GM21723 (cell line): ENCODE measurements at regions not wholly inside any gene's neighbourhood (a gene's known extent, or its start where the extent isn't known, plus 50 kb on each side); places are given as distances from the start of the nearest gene placed in this dataset.
"Not testable (repeated sequence)": the region's sequence is repeated elsewhere in the genome, so short reads cannot be mapped to it uniquely, and the experiment has no call there.

Experiments used
- ATAC-seq: cut with Tn5 transposase; IDR thresholded peaks from one replicate; pipeline ENCODE4 v1.9.1; 2021; ENCODE audit warnings: mild to moderate bottlenecking, moderate library complexity; ENCODE audit not compliant: unreplicated experiment

DNA sequence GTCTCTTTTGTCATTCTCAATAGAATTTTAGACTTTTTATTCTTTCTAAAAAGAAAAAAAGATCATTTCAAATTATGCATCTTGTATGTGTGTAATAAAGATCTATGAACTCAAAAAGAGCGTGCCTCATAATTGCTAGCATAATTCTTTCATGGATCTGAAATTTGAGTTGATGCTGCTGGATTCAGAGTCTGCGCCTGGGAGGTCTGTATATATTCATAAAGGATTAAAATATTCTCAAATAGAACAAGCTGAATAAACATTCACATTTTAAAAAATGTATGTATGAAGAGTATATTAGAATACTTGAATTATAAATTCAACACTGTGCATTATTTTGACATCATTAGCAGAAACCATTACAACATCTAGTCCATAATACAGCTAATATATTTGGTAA, 297.8 kb upstream of the GRAMD2B start:
- no peak for ATAC-seq

DNA sequence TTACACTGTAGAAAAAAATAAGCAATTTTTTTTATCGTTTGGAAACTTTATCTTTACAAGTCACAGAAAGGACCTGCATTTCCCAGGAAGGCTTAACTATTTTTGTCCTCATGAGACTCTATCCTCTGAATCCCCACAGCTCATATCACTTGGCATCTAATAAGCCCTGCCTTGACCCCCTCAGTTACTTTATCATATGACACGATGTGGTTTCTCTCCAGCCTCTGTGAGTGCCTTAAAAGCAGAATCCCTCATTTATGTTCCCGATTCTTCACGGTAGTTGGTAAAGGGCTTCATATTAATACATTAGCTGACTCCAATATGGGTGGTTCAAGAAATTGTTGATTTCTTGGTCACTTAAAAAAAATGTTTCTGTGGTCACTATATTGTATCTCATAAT, 296.6 kb upstream of the GRAMD2B start:
- no peak for ATAC-seq

DNA sequence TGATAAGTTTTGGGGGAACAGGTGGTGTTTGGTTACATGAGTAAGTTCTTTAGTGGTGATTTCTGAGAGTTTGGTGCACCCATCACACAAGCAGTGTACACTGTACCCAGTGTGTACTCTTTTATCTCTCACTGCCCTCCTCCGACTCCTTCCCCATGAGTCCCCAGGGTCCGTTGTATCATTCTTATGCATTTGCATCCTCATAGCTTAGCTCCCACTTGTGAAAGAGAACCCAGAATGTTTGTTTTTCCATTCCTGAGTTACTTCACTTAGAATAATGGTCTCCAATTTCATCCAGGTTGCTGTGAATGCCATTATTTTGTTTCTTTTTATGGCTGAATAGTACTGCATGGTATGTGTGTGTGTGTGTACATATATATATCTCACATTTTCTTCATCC, 295.8 kb upstream of the GRAMD2B start:
- ATAC-seq, result not testable (repeated sequence)

DNA sequence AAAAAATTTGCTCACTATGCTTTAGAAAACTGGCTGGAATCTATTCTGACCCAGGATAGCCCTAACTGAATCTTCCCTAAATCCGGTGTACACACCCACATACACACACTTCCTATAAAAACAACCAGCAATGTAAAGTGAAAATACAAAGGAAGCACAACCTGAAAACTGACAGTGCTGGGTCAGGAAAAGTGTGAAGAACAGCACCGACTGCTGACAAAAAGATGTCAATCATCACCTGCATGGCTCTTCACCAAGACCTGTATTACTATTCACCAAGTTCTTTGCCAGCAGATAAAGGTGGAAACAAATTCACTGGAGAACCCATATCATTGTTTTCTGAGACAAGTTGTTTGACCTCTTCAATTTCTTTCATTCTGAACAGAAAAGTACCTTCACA, 293.8 kb upstream of the GRAMD2B start:
- no peak for ATAC-seq

DNA sequence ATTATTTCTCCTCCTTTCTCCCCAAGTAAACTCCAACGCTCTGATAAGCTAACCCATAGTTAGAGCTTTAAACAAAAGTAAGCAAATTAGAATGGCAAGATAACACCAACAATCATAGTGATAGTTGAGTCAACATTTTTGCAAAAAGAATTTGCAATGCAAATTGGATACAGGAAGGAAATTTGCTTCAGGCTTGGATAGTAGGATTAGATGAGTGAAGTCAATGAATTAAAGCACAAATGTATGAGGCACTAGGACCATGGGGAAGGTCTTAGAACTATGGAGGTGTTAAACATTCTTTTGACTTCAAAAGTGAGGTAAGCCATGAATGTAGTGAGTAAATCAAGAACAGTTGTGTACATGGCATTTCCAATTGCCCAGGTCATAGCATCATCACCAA, 289.8 kb upstream of the GRAMD2B start:
- ATAC-seq, result no peak

DNA sequence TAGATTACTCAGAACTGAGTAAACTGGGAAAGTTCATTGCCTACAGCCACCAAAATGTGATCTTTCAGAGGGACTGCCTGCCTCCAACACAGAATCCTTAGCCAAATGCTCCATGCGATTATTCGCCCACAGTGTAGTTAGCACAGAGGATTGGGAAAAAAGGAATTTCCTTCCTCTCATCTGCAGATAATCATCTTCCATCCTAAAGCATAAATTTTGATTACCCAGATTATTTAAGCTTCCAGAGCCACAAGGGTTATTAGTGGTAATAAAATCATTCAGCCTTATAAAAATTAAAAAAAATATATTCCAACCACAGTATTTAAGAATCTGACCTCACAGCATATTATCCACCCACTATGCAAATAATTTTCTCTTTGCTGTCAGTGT, 285.3 kb upstream of the GRAMD2B start:
- no peak for ATAC-seq

DNA sequence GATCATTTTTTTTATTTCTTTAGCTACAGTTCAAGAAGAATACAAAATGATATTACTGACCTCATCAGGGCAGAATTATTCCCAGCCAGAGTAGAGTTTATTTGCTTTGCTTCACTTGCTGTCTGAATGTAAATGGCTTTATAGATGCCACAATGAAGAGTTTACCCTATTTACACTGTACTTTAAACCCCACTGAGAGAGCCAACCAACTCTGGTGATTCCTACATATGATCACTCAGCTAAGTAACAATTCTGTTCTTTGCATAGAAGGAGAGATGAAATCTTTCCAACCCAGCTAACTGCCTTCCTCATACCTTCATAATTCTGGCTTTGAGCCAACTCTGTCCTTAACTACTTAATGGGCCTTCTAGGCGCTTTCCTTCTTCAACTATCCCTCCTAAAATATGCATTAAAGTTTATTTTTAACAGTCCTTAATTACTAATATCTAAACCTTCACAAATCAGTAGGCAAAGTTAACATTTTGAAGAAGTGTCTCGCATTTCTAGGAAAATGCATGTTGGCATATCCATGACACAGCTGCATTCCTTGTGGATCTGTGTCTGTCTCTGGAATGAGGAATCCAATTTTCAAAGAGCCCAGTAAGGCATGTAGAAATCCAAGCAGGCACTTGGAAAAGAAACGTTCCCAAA, 284.8 kb upstream of the GRAMD2B start:
- ATAC-seq, result no peak

DNA sequence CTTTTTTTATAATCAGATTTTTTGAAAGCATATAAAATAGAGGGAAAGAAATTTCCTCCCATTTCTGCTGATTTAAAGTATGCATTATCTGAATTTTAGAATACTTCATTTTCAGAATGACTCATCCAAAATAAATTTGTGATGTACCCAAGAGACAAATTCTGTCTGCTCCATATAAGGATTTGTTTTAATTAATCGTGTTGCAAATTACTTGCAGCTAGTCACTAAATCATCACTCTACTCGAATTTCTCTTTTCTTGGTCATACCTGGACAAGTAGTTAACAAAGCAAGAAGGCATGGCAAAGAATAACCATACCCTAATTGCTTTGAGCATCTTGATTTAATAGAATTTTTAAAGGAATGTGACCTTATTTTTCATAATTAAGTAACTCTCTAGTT, 284.1 kb upstream of the GRAMD2B start:
- ATAC-seq, result no peak

DNA sequence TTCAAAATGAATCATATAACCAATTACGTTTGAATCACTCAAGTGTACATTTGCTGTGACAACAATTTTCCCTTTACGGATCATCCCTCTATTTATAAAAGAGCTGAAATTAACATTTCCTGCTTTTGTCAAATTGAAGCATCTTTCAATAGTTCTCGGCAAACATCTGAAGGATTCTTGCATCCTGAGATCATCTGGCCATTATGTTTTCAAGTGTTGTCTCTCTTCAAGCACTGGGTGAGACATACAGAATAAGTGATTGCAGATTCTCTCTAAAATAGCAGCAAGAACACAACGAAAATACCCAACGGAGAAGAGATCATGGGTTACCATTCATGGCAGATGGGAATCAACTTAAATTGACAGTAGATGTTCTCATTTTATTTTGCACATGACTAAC, 283.4 kb upstream of the GRAMD2B start:
- no peak for ATAC-seq

DNA sequence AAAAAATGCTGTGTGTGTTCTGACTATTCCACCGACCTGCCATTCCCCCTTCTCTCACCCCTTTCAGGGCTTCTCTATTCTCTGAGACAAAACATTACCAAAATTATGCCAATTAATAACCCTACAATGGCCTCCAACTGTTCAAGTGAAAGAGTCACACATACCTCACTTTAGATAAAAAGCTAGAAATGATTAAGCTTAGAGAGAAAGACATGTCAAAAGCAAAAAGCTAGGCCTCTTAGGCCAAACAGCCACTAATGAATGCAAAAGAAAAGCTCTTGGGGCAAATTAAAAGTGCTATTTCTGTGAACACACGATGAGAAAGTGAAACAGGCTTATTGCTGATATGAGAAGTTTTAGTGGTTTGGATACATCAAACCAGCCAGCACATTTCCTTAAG, 279.6 kb upstream of the GRAMD2B start:
- no peak for ATAC-seq

DNA sequence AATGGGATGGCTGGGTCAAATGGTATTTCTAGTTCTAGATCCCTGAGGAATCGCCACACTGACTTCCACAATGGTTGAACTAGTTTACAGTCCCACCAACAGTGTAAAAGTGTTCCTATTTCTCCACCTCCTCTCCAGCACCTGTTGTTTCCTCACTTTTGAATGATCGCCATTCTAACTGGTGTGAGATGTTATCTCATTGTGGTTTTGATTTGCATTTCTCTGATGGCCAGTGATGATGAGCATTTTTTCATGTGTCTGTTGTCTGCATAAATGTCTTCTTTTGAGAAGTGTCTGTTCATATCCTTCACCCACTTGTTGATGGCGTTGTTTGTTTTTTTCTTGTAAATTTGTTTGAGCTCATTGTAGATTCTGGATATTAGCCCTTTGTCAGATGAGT, 272.9 kb upstream of the GRAMD2B start:
- not testable (repeated sequence) for ATAC-seq

DNA sequence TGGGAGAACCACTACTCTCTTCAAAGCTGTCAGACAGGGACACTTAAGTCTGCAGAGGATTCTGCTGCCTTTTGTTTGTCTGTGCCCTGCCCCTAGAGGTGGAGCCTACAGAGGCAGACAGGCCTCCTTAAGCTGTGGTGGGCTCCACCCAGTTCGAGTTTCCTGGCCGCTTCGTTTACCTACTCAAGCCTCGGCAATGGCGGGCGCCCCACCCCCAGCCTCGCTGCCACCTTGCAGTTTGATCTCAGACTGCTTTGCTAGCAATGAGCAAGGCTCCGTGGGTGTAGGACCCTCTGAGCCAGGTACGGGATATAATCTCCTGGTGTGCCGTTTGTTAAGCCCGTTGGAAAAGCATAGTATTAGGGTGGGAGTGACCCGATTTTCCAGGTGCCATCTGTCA, 267.9 kb upstream of the GRAMD2B start:
- ATAC-seq, result not testable (repeated sequence)

DNA sequence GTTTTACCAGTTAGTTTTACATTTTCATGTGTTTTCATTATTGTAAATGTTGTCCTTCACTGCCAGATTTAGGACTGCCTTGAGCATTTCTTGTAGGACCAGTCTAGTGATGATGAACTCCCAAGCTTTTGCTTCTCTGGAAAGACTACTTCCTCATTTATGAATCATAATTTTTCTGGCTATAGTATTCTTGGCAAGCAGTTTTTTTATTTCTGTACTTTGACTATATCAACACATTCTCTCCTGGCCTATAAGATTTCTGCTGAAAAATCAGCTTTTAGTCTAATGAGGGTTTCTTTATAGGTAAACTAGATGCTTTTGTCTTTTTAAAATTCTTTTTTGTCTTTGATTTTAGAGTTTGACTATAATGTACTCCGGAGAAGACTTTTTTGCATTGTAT, 256.8 kb upstream of the GRAMD2B start:
- ATAC-seq, result no peak

DNA sequence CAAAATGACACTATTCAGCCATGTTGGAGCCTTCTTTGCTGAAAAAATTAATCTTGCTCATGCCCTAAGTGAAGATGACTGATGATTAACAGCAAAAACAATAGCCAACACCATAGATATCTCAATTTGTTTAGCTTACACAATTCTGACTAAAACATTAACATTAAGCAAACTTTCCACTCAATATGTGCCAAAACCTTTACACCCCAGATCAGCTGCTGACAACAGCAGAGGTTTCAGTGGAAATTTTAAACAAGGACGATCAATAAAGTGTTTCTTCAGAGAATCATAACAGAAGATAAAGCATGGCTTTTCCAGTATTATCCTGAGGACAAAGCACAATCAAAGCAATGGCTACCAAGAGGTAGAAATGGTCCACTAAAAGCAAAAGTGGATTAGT, 254.4 kb upstream of the GRAMD2B start:
- no peak for ATAC-seq

DNA sequence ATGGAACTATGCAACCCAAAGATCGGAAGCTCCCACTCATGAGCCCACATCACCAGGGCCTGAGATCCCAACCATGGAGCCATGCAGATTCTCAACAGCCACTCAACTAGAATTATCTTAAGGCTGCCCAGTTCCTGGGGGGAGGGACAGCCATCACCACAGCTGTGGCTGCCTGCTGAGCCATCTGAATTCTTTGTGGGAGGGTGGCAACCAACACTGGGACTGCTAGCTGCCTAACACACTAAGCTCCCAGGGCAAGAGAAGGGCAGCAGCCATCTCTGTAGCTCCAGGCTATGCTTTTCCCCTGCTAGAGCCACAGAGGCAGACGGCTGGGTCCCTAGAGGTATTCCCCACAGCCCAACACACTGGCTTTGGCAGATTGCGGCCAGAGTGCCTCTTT, 251.3 kb upstream of the GRAMD2B start:
- ATAC-seq, result no peak

DNA sequence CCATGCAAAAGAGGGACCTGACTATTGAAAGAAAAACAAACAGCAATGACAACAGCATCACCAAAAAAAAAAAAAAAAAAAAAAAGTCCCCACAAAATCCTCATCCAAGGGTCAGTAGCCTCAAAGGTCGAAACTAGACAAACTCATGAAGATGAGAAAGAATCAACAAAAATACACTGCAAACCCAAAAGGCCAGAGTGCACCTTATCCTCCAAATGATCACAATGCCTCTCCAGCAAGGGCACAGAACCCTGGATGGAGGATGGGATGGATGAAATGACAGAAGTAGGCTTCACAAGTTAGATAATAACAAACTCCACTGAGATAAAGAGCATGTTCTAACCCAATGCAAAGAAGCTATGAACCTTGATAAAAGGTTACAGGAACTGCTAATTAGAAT, 250.4 kb upstream of the GRAMD2B start:
- ATAC-seq, result no peak

DNA sequence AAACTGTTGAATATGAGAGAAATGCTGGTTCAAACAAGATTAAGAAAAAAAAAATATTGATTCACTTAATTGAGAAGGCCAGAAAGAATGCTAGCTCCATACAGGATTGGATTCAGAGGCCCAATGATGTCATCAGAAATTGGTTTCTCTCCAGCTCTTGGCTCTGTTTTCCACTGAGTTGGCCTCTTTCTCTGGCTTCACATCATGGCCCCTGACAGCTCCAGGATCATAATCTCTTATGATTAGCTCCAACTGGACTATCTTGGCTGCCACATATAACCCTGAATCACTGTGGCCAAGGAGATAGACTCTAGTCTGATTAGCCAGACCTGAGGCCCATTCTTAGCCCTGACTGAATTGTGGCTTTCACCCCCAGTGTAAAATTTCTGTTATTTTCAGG, 244.7 kb upstream of the GRAMD2B start:
- ATAC-seq, result no peak

DNA sequence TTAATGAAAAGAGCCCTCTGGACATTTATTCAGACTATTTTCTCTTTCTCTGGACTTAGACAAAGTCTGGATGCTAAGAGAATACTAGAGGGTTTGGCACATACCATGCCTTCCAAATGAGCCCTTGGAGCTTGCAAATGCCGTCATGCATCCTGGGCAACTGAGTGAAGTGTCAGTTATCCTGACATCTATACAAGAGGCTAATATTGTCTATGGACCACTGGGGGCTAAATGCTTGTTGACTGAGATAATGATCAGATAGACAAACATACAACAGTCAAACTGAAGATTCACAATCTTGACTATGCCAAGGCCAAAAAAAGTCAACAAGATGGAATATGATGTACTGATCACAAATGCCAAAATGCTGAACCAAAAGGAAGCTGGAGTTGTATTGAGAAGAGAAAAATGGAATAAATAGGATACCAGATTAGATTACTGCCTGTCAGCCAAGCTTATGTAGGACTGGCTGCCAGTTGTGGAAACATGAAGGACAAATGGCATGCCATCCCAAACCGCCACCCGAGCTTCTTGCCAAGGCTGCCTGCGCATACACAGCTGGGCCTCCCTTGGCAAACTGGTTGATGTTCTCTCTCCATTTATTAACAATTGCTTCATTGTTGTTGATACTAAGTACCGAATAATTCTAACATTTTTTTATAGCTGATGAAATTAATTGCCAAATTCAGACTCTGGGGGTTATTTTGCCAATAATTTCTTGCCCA, 240.1 kb upstream of the GRAMD2B start:
- ATAC-seq, result no peak

DNA sequence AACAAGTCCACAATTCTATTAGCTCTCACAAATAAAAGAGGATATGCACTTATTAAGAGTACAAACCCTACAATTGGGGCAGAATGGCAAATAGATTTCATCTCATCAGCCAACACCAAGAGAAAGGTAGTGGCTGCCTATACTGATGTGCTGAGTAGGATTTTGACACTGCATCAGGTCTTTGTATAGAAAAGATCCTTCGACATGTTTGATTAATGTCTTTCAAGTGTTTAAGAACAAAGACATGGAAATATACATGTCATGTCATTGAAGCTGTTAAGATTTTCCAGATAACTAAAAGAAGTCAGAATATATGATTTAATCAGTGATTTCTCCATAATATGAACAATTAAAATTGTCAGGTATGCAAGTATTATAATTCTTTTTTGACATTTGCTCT, 238.7 kb upstream of the GRAMD2B start:
- no peak for ATAC-seq

DNA sequence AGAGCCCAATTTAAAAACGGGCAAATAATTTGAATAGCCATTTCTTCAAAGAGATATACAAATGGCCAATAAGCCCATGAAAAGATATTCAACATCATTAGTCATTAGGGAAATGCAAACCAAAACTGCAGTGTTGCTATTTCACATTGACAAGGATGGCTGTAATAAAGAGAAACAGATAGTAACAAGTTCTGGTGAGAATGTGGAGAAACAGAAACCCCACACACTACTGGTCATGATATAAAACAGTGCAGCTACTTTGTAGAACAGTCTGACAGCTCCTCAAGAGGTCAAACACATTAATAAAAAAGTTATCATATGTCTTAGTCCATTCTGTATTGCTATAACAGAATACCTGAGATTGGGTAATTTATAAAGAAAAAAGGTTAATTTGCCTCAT, 237.0 kb upstream of the GRAMD2B start:
- no peak for ATAC-seq

DNA sequence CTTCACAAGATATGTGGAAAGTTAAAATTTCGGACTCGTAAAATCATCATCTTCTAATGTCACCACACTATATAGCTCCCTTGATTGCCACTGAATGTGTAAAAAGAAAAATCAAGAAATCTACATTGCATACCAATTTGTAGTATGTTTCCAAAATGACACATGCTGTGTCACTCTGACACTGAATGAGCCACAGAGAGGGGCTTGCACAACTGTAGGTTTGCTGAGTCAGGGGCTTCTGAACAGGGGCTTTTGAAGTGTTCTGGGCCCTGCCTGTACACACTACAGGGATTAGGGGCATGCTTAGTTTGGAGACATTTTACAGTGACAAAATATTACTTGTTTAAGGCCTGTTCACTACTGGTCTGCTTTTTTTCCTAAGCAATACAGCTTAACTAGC, 234.4 kb upstream of the GRAMD2B start:
- no peak for ATAC-seq

DNA sequence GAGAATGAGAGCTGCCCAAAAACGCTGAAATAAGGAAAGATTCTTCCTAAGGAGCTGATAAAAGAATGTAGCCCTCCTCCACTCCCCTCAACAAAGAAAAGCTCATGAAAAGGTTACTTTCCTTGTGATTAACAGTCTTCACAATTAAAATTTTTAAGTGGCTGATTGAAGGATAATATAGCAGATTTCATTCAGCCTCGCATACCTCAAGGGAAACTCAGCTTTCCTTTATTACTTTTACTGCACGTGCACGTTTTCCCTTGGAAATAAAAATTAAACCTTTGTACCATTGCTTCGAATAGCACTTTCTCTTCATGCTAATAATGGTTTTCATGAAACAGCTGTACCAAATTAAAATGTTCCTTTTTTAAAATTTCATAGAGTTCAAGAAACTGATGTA, 234.0 kb upstream of the GRAMD2B start:
- ATAC-seq, result no peak

DNA sequence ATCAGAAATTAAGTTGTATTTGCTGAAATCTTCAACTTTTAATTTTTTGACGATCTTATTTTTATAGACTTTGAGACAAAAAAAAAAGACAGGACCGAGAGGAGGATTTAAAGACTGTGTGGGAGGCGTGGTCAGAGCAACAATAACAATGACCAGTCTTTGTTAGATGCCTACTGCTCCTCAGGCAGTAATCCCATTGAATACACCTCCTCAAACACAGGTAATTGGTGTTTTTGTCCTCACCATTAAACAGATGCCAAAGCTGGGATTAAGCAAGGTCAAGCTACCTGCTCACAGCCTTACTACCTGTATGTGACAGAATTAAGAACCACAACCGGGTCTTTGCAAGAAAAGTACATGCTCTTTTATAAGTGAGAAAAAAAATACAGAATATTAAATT, 233.3 kb upstream of the GRAMD2B start:
- no peak for ATAC-seq
